ENCODE measurements at regions not wholly inside any gene's neighbourhood (a gene's known extent, or its start where the extent isn't known, plus 50 kb on each side); places are given as distances from the start of the nearest gene placed in this dataset.

- Histone ChIP-seq H3K36me3 (ENCODE audit: control insufficient read depth, insufficient read depth, low read length) (no peaks in the 10 kb centered on the region), H3K27ac (ENCODE audit: low read depth, low read length) (no peak overlapping the region), H3K4me1 (ENCODE audit: control insufficient read depth, insufficient read depth, low read length) (no peaks in the 10 kb centered on the region), H3K27me3 (ENCODE audit: control insufficient read depth, insufficient read depth, low read length, poor library complexity, severe bottlenecking) (peaks cover 6% of the 10 kb centered on the region), H3K4me3 (ENCODE audit: low read length) (no peak overlapping the region), H3K9ac (ENCODE audit: extremely low read depth, low read length, poor library complexity, severe bottlenecking) (no peak overlapping the region), H3K9me3 (ENCODE audit: control insufficient read depth, low read length) (no peaks in the 10 kb centered on the region)
- TF ChIP-seq CTCF (conservative IDR thresholded peaks at IDR 0.05) = no peak
- no peak for DNase-seq
- H3K36me3 Mint-ChIP-seq (ENCODE audit: low read depth) = no peaks in the 10 kb centered on the region
- H3K4me3 Mint-ChIP-seq = no peak overlapping the region
- H3K27me3 Mint-ChIP-seq (ENCODE audit: insufficient read depth) = no peaks in the 10 kb centered on the region
- no peak overlapping the region for H3K27ac Mint-ChIP-seq
- WGBS, 2 experiments (ENCODE audit: insufficient coverage in 1 of 2, insufficient read length in 1 of 2) = 91 to 92% methylated on average over 3 of the region's 3 CpGs
- H3K9me3 Mint-ChIP-seq = no peaks in the 10 kb centered on the region
- no peaks in the 10 kb centered on the region for H3K4me1 Mint-ChIP-seq
Measured at GRCh38 chr5:158244882-158245281, 385.9 kb upstream of the CLINT1 start.

DNA sequence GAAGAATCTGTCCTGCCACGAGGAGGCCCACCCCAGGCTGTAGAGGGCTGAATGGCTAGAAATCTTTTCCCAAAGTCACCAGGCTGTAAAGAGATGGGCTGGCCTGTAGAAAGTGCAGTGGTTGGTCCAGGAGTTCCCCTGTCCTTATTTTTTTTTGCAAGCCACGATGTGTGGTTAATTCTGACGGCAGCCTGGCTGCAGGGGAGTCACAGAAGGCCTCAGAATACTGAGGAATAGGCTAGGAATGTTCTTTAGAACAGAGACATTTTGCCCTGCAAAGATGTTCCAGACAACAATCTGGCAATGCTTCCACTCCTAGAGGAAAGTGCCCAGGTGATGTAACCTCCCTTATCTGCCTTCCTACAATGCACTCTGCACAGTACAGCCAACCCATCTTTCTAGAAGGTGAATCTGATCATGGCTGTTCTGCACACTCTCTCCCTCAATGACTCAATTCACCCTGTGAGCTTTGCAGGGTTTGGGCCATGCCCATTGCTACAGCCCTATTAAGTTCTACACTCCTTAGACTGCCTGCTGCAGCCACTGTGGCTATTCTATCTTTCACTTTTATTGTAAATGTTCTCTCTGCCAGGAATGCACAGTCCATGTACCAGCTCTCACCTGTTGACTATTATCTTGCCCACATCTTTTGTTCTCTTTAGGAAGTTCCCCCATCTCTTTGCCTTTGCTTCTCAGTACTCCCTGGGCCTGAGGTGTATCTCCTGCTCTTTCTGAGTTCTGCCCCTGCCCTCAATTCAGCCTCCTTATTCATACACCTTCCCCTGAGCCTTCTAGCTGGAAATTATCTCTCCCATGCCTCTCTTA lies 377.8 kb upstream of the CLINT1 start:
- no peak overlapping the region for H3K27ac ChIP-seq (ENCODE audit: low read depth, low read length)
- H3K27me3 Mint-ChIP-seq (ENCODE audit: insufficient read depth) = no peaks in the 10 kb centered on the region
- no peak overlapping the region for H3K4me3 ChIP-seq (ENCODE audit: low read length)
- TF ChIP-seq CTCF (conservative IDR thresholded peaks at IDR 0.05) = no peak
- H3K4me3 Mint-ChIP-seq = no peak overlapping the region
- H3K36me3 ChIP-seq (ENCODE audit: control insufficient read depth, insufficient read depth, low read length) = no peaks in the 10 kb centered on the region
- H3K27me3 ChIP-seq (ENCODE audit: control insufficient read depth, insufficient read depth, low read length, poor library complexity, severe bottlenecking) = no peaks in the 10 kb centered on the region
- WGBS, 2 experiments (ENCODE audit: insufficient coverage in 1 of 2, insufficient read length in 1 of 2) = 85 to 100% methylated on average over 1 to 3 of the region's 3 CpGs
- H3K4me1 Mint-ChIP-seq = peaks cover 16% of the 10 kb centered on the region
- no peaks in the 10 kb centered on the region for H3K9me3 ChIP-seq (ENCODE audit: control insufficient read depth, low read length)
- no peaks in the 10 kb centered on the region for H3K36me3 Mint-ChIP-seq (ENCODE audit: low read depth)
- H3K9ac ChIP-seq (ENCODE audit: extremely low read depth, low read length, poor library complexity, severe bottlenecking) = no peak overlapping the region
- no peak for DNase-seq
- H3K27ac Mint-ChIP-seq = no peak overlapping the region
- no peaks in the 10 kb centered on the region for H3K9me3 Mint-ChIP-seq
- H3K4me1 ChIP-seq (ENCODE audit: control insufficient read depth, insufficient read depth, low read length) = peaks cover 5% of the 10 kb centered on the region

GRCh38 chr5:158235159-158235547 lies 376.2 kb upstream of the CLINT1 start:
- Mint-ChIP-seq H3K4me1 (peaks cover 16% of the 10 kb centered on the region), H3K36me3 (ENCODE audit: low read depth) (no peaks in the 10 kb centered on the region), H3K4me3 (no peak overlapping the region), H3K27me3 (ENCODE audit: insufficient read depth) (no peaks in the 10 kb centered on the region), H3K27ac (no peak overlapping the region), H3K9me3 (peaks cover 2% of the 10 kb centered on the region)
- Histone ChIP-seq H3K9me3 (ENCODE audit: control insufficient read depth, low read length) (no peaks in the 10 kb centered on the region), H3K27me3 (ENCODE audit: control insufficient read depth, insufficient read depth, low read length, poor library complexity, severe bottlenecking) (no peaks in the 10 kb centered on the region), H3K4me1 (ENCODE audit: control insufficient read depth, insufficient read depth, low read length) (peaks cover 5% of the 10 kb centered on the region), H3K36me3 (ENCODE audit: control insufficient read depth, insufficient read depth, low read length) (no peaks in the 10 kb centered on the region), H3K4me3 (ENCODE audit: low read length) (no peak overlapping the region), H3K27ac (ENCODE audit: low read depth, low read length) (no peak overlapping the region), H3K9ac (ENCODE audit: extremely low read depth, low read length, poor library complexity, severe bottlenecking) (no peak overlapping the region)
- no peak for DNase-seq
- 90 to 100% methylated on average over 3 to 4 of the region's 4 CpGs for WGBS, 2 experiments (ENCODE audit: insufficient coverage in 1 of 2, insufficient read length in 1 of 2)
- TF ChIP-seq CTCF (conservative IDR thresholded peaks at IDR 0.05) = no peak

Measured in endodermal cell (in vitro differentiated cells).